RKO (cell line): ENCODE measurements at regions not wholly inside any gene's neighbourhood (a gene's known extent, or its start where the extent isn't known, plus 50 kb on each side); places are given as distances from the start of the nearest gene placed in this dataset.

Source experiments
- DNase-seq: peaks from one replicate; pipeline ENCODE4 v3.0.0-alpha.2; 2016; ENCODE audit warnings: low spot score

GRCh38 chr5:60185231-60186099, 291.9 kb upstream of the PDE4D start:
- DNase-seq: no peak

DNA sequence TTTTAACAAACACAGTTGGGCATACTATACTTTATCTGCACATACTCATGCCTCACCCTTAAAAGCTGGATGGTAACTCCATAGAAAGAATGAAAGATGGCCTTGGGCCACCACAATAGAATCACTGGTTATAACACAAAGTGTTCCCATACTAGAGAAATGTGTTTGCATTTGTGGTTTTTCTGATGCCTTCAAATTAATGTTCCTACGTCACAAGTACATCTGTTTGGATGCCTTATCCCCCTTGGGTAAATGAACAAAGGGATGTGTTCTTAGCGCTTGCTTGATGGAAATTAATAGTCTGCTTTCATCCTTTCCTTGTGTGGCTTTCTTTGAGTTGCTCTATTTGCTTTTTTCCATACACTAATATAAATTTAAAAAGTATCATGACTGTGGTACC, 291.1 kb upstream of the PDE4D start:
- no peak for DNase-seq

GRCh38 chr5:60183881-60184280, 290.4 kb upstream of the PDE4D start:
- no peak for DNase-seq

DNA sequence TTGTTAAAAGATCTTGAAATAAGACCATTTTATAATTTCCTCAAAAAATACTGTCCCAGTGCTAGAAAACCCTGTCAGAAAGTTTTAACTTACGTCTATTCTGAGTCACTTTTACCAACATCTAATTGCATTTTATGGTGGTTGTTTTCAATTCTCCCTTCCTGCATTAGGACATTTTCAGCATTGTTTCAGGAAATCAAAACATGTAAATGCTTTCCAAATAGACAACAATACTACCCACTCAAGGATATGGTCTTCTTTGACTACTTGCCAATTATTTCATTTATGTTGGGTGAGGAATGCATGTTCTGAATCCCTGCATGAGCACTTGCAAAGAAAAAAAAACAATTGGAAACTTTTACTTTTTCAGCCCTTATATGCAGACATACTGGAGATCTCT, 284.6 kb upstream of the PDE4D start:
- DNase-seq: no peak

DNA sequence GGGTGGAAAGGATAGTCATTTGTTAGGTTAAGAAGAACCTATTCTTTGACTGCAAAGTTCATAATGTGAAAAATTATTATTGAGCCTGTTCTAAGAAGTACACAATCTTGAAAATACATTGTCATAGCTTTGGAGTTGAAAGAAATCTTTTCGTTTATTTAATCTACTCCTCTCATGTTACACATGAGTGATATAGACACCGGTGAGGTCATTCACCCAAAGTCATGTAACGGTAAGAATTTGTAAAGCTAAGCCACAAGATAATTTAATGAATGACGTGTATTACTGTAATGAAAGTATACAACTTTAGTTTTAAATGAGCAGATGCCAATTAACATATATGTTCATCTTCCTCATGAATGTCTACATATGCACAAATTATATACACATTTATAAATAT, 284.1 kb upstream of the PDE4D start:
- no peak for DNase-seq

GRCh38 chr5:60173667-60174066, 280.1 kb upstream of the PDE4D start:
- DNase-seq: no peak

DNA sequence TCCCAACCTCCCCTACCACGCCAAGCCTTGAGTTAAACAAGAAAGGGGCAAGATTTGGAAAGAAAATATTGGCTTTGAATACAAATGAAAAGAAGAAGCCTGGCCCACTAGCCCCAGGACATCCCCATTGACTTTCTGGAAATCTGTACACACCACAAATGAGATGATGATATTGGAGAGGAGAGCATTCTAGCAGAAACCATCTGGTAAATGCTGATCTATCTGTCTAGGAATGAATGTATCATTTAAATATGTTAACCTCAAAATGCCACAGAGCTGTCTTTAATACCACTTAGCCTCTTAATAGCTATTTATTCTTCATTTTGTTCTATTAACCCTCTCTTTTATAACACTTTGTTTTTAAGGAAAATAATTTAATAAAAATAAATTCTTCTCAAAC, 270.2 kb upstream of the PDE4D start:
- no peak for DNase-seq

DNA sequence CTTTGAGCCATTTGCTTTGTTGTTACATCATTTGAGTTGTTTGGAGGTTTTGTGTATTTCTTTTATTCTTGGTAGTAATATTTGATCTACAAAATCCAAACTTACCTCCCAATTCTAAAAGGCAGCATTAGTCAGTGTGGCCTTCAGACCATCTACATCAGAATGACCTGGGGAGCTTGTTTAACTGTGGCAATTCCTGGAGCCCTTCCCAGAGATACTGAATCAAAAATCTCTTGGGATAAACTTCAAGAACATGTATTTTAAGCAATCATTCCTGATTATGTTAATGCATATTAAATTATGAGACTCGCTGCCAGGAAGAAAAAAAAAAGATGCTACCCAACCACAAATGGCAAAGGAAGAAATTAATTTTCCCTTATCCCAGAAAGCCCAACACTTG, 268.9 kb upstream of the PDE4D start:
- no peak for DNase-seq

DNA sequence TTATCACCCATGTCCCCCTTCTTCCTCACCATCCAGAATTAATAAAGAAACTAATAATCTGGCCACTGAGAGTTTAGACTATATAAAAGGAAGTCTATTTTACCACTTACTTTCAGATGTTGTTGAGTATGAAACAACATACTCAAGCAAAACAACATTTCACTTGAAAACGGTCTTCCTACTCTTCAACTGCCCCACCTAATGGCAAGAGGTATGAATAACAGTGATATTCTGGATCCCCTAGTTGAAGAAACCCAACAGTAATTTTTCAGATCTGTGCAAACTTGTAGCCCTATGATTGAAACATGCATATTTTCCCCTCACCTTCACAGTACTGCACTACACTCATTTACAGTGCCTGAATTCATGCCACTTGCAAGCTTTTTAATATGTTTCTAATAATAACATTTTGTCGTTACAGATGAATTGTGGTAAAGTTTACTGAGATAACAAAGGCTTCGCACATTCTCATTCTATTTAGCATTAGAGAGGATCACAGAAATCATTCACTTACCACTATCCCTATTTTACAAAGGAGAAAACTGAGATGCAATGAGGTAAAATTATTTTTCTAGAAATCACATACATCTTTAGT, 267.9 kb upstream of the PDE4D start:
- peak; percentile 55 for DNase-seq

DNA sequence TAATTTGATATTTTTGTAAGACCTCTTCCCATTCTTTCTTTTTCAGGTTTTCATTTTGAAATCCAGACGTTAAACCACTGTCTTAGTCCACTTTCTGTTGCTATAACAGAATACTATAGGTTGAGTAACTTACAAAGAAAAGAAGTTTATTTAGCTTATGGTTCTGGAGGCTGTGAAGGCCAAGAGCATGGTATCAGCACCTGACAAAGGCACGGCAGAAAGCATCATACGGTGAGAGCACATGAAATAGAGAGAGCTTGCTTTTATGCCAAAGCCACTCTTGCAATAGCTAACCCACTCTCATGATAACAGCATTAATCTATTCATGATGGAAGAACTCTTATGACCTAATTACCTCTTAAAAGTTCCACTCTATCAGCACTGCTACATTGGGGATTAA, 255.6 kb upstream of the PDE4D start:
- no peak for DNase-seq

DNA sequence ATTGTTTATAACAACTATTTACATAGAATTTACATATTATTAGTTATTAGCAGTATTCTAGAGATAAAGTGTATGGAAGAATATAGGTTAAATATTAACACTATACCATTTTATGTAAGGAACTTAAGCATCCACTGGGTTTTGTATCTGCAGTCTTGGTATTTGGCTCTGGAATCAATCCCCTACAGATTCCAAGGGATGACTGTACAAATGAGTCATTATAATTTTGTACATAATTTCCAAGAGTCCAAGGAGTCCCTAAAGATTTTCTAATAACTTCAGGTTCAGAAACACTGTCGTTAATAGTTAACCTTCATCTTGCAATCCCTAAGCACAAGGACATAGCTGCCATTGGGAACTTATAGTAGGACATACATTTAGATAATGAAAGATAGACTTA, 254.8 kb upstream of the PDE4D start:
- peak; percentile 2 for DNase-seq

DNA sequence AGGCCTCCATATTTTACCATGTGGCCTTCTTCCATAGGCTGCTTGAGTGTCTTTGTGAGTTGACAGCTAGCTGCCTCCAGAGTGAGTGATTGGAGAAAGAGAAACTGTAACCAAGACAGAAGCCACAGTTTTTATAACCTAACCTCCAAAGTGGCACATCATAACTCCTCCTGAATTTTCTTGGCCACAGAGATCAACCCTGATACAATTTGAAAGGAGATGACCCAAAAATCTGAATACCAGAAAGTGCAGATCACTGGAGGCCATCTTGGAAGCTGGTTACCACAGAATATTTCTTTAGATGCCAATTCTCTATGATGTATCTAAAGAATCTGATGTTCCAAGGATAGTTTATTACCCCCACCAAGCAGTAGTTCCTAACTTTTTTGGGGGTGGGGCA, 254.3 kb upstream of the PDE4D start:
- no peak for DNase-seq

DNA sequence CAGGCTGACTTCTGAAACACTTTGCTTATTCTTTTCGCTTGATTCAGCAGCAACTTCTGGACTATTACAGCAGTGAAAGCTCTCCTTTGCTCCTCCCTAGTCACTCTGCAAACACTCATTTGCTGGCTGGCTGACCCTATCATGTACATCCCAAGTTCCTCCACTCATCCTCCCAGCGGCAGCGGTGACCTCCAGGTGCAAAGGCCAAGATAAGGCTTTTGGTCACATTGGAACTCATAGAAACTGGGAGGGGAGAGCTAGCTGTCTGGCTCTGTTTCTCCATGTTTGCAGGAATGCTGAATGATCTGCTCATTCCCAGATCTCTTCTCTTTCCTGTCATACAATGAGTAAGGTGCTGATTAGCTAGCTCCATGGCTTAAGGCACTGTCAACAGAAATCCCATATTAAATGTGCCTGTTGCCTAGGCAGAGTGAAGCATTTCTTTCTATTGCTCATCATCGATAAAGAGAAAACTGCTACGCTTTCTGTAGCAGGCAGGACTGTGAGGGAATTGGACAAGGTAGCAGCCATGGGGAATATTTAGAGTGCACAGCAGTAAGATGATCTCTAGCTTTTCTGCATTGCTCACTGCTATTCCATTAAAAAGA, 250.5 kb upstream of the PDE4D start:
- DNase-seq: no peak

- DNase-seq: no peak
These were observed 247.6 kb upstream of the PDE4D start for GRCh38 chr5:60141119-60141518.

- no peak for DNase-seq
These were observed 243.3 kb upstream of the PDE4D start for GRCh38 chr5:60136841-60137240.

DNA sequence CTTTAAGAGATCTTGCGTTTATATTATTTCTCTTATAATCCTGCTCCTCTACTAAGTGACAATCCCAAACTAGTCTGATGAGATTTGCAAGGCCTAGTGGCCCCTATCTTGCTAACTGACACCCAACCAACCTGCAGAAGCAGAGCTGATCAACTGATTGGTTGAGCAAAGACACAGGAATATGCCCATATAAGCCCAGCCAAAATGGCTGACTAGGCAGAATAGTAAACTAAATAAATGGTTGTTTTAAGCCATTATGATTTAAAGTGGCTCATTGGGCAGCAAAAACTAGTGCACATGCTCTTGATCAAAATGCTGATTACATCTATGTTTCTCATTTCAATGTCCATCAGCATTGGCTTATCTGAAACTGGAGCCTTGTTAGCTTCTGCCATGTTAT, 238.0 kb upstream of the PDE4D start:
- DNase-seq: no peak

- DNase-seq: no peak
These were observed 232.1 kb upstream of the PDE4D start for GRCh38 chr5:60125636-60126035.

- peak; percentile 33 for DNase-seq
These were observed 209.6 kb upstream of the PDE4D start for GRCh38 chr5:60102961-60103693.

DNA sequence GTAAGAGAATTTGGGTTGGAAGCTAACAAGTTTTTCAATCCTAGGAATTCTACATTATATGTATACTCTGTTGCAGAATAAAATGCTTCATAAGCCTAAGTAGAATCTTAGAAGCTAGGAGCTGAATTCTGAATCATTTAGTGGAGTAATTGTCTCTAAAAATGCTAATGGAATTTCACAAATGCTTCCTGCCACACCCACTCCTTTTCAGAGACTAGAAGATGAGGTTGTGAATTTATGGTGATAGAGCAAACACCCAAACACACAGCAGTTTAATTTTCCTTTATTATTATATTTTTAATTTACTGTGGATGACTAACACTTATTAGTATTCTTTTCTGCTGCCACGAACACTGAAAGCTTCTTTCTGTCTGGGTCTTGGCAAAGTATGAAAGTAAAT, 208.0 kb upstream of the PDE4D start:
- no peak for DNase-seq

DNA sequence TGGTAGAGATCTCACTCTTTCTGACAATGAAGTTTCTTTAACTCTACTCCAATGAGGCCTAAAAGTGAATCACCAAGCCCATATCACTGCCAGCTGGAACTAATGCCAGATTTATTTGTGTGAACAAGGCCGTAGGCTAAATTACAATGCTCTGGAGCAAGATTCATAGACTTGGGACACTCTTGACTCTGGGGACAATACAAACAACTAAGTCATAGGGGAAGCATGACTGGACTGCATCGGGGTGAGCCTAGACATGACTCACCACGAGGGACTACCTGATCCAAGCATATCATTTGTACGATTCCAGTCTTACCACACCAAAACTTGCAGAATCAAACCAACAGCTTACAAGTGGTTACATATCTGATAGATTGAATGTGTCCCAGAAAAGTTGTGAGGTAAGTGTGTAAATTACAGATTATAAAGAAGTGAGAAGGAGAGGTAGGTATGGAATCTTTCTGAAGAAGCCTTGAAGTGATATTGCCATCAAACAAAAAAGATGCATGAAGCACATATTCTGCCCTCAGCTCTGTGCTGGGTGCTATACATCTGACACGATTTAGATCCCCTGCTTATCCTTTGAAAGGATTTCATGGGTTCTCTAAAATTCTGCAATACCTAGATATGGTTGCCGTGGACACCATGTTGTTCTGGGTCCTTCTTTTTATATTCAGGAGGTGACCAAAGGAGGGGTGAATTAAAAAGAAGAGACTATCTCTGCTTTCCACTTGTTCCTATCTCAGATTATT, 199.3 kb upstream of the PDE4D start:
- DNase-seq: peak; percentile 41

- DNase-seq: no peak
These were observed 193.1 kb upstream of the PDE4D start for GRCh38 chr5:60086583-60086982.

- DNase-seq: no peak
These were observed 190.7 kb upstream of the PDE4D start for GRCh38 chr5:60084226-60084625.
